ENCODE measurements at regions not wholly inside any gene's neighbourhood (a gene's known extent, or its start where the extent isn't known, plus 50 kb on each side); places are given as distances from the start of the nearest gene placed in this dataset.
A peak's percentile ranks its signal among the peaks of the same experiment; 100 is the strongest.

DNA sequence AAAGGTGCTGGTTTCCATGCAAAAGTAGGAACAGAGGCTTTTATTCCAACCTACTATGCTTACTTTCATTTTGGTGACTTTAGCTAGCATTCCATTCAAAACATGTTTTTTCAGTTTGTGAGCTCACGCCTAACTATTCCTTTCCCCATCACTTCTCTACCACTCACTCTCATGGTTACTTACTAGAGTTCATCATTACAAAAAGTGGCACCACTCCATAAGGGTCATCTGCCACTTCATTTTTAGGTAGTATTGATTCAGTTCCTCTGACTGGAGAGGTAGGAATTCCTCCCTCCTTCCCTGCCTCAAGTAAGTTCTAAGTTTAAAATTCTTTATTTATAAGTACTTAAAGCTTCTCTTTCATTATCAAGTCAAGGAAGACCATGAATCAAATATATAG lies 543.1 kb downstream of the HTR7 start:
- DNase-seq (ENCODE audit: extremely low read depth, insufficient read length) = no peak
- Histone ChIP-seq H3K36me3 (ENCODE audit: control insufficient read depth, insufficient read depth, low read length) (no peaks in the 10 kb centered on the region), H3K4me3 (replicated peaks; ENCODE audit: low read depth, low read length) (no peak overlapping the region), H3K27me3 (replicated peaks; ENCODE audit: control insufficient read depth, insufficient read depth, low read length) (no peaks in the 10 kb centered on the region)
- TF ChIP-seq, protein P1, sequence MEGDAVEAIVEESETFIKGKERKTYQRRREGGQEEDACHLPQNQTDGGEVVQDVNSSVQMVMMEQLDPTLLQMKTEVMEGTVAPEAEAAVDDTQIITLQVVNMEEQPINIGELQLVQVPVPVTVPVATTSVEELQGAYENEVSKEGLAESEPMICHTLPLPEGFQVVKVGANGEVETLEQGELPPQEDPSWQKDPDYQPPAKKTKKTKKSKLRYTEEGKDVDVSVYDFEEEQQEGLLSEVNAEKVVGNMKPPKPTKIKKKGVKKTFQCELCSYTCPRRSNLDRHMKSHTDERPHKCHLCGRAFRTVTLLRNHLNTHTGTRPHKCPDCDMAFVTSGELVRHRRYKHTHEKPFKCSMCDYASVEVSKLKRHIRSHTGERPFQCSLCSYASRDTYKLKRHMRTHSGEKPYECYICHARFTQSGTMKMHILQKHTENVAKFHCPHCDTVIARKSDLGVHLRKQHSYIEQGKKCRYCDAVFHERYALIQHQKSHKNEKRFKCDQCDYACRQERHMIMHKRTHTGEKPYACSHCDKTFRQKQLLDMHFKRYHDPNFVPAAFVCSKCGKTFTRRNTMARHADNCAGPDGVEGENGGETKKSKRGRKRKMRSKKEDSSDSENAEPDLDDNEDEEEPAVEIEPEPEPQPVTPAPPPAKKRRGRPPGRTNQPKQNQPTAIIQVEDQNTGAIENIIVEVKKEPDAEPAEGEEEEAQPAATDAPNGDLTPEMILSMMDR (IDR thresholded peaks at IDR 0.05; ENCODE audit: insufficient read depth, low read length, poor library complexity, severe bottlenecking) = no peak

DNA sequence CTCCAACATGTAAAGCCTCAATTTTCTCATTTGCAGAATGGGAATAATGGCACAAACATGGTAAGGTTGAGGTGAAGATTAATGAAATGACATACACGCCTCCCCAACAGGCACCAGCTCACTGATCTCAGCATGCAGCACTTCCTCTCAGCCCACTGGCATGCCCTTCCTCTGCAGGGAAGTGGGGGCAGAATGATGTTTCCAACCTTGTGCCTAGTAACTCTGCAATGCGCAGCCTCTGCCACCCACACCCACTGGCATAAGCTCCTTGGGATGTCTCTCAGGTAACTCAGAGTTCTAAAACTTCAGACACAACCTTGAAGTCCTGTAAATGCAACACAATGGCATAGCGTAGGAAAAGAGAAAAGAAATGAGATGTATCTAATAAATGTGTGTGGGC lies 540.7 kb downstream of the HTR7 start:
- DNase-seq (ENCODE audit: extremely low read depth, insufficient read length) = no peak
- Histone ChIP-seq H3K4me3 (replicated peaks; ENCODE audit: low read depth, low read length) (no peak overlapping the region), H3K36me3 (ENCODE audit: control insufficient read depth, insufficient read depth, low read length) (no peaks in the 10 kb centered on the region), H3K27me3 (replicated peaks; ENCODE audit: control insufficient read depth, insufficient read depth, low read length) (no peaks in the 10 kb centered on the region)
- TF ChIP-seq, protein P1 (IDR thresholded peaks at IDR 0.05; ENCODE audit: insufficient read depth, low read length, poor library complexity, severe bottlenecking) = no peak

DNA sequence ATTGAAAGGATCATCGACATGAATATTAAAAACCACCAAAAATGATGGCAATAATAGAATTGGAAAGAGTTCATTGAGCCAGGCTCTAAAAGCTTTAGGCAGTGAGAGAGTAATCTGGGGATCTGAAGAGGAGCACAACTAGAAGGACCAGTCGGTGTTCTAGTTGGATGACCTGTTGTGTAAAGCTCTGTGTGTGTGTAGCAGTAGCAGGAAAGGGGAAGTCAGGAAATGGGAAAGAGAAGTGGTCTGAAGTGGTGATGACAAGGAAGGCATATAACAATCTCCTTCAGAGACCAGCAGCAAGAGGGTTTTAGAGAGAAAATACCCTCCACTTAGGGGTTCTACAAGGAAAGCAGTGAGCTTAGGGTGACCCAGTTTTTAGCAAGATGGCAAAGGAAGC lies 539.2 kb downstream of the HTR7 start:
- no peaks in the 10 kb centered on the region for H3K27me3 ChIP-seq (replicated peaks; ENCODE audit: control insufficient read depth, insufficient read depth, low read length)
- TF ChIP-seq, protein P1 (IDR thresholded peaks at IDR 0.05; ENCODE audit: insufficient read depth, low read length, poor library complexity, severe bottlenecking) = no peak
- no peak for DNase-seq (ENCODE audit: extremely low read depth, insufficient read length)
- no peak overlapping the region for H3K4me3 ChIP-seq (replicated peaks; ENCODE audit: low read depth, low read length)
- H3K36me3 ChIP-seq (ENCODE audit: control insufficient read depth, insufficient read depth, low read length) = no peaks in the 10 kb centered on the region

DNA sequence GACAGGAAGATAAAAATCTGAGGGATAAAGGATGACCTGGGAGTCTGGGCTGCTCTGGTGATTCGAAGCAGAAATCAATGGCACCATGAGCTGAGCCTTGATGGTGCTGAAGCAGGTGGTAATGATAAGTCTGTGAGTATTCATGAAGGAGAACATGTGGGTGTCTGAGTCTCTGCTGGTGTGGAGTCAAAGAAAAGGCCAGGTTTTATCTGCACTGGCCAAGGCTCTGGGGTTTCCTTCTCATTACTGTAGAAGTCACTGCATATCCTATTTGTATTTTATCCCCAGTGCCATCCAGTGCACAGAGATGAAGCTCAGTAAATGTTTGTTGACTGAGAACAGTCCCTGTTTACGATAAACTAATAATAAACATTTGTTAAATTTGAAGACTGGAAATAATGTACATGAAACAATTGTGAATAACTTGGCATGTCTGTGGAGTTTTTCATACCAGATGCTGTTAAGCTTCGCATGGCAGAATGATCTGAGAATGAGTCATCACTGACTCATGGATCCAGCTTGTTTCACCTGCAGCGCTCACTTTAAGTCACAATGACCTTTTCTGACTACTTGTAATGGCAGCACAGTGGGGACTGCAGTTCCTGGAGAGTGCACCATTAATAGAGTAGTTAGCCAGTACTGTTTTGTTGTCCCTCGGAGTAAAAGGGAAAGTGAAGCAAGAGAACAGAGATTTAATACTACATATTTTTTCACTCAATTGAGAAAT lies 538.5 kb downstream of the HTR7 start:
- H3K36me3 ChIP-seq (ENCODE audit: control insufficient read depth, insufficient read depth, low read length) = no peaks in the 10 kb centered on the region
- H3K4me3 ChIP-seq (replicated peaks; ENCODE audit: low read depth, low read length) = no peak overlapping the region
- TF ChIP-seq, protein P1 (IDR thresholded peaks at IDR 0.05; ENCODE audit: insufficient read depth, low read length, poor library complexity, severe bottlenecking) = no peak
- no peaks in the 10 kb centered on the region for H3K27me3 ChIP-seq (replicated peaks; ENCODE audit: control insufficient read depth, insufficient read depth, low read length)
- DNase-seq (ENCODE audit: extremely low read depth, insufficient read length) = peak; percentile 32

DNA sequence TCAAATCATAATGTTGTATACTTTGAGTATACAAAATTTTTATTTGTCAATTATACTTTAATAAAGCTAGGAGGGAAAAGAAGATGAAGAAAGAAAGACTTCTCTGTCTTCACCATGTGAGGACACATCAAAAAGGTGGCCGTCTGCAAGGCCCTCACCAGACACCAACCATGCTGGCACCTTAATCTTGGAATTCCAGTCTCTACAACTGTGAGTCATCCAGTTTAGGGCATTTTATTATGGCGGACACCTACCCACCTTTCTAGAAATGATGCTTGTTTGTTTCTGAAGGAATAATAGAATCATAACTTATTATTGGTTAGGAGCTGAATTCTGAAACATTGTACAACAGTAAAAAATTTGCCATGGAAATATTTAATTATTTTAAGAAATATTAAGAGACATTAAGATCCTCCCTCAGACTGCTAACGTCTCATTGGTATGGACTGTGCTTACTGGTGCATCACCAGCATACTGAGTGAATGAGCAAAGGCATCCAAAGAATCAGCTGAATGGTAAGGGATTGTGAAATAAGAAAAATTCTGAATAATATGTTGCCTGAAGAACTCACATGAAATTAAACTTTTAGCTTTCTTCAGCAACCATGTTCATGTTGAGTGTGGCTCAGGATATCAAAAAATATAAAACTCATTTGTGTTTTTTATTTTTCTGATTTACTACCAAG lies 536.6 kb downstream of the HTR7 start:
- Histone ChIP-seq H3K36me3 (ENCODE audit: control insufficient read depth, insufficient read depth, low read length) (no peaks in the 10 kb centered on the region), H3K4me3 (replicated peaks; ENCODE audit: low read depth, low read length) (no peak overlapping the region), H3K27me3 (replicated peaks; ENCODE audit: control insufficient read depth, insufficient read depth, low read length) (no peaks in the 10 kb centered on the region)
- TF ChIP-seq, protein P1 (IDR thresholded peaks at IDR 0.05; ENCODE audit: insufficient read depth, low read length, poor library complexity, severe bottlenecking) = no peak
- no peak for DNase-seq (ENCODE audit: extremely low read depth, insufficient read length)
